ENCODE measurements at regions not wholly inside any gene's neighbourhood (a gene's known extent, or its start where the extent isn't known, plus 50 kb on each side); places are given as distances from the start of the nearest gene placed in this dataset.

- TF ChIP-seq EGR1 (IDR thresholded peaks at IDR 0.05) (no peak), YY1 (IDR thresholded peaks at IDR 0.05; ENCODE audit: low read depth) (no peak), CEBPB (IDR thresholded peaks at IDR 0.05) (no peak), MAX (IDR thresholded peaks at IDR 0.05) (no peak), REST (IDR thresholded peaks at IDR 0.05; ENCODE audit: low read depth) (no peak)
These were observed 249.2 kb downstream of the NR2F1-AS1 start for GRCh38 chr5:93331863-93332262.

GRCh38 chr5:93331241-93331640 is 249.8 kb downstream of the NR2F1-AS1 start:
- no peak for TF ChIP-seq MAX (IDR thresholded peaks at IDR 0.05)
- TF ChIP-seq TEAD4 (IDR thresholded peaks at IDR 0.05): no peak
- TF ChIP-seq USF1 (IDR thresholded peaks at IDR 0.05): no peak
- TF ChIP-seq CREB1 (IDR thresholded peaks at IDR 0.05; ENCODE audit: low read depth): no peak

GRCh38 chr5:93330506-93330905 is 250.5 kb downstream of the NR2F1-AS1 start:
- no peak for TF ChIP-seq MAX (IDR thresholded peaks at IDR 0.05)
- no peak for TF ChIP-seq TCF12 (IDR thresholded peaks at IDR 0.05; ENCODE audit: low read depth)
- TF ChIP-seq YY1 (IDR thresholded peaks at IDR 0.05; ENCODE audit: low read depth): no peak
- no peak for TF ChIP-seq TEAD4 (IDR thresholded peaks at IDR 0.05)
- no peak for TF ChIP-seq CEBPB (IDR thresholded peaks at IDR 0.05)
- no peak for TF ChIP-seq EP300 (IDR thresholded peaks at IDR 0.05; ENCODE audit: borderline replicate concordance)
- TF ChIP-seq TAF1 (IDR thresholded peaks at IDR 0.05; ENCODE audit: low read depth): no peak
- TF ChIP-seq USF1 (IDR thresholded peaks at IDR 0.05): no peak
- no peak for TF ChIP-seq NFIC (IDR thresholded peaks at IDR 0.05)
- TF ChIP-seq ZBTB7A (IDR thresholded peaks at IDR 0.05; ENCODE audit: low read depth): no peak
- TF ChIP-seq RAD21 (IDR thresholded peaks at IDR 0.05; ENCODE audit: low read depth): no peak
- TF ChIP-seq EGR1 (IDR thresholded peaks at IDR 0.05): no peak
- TF ChIP-seq FOXM1 (IDR thresholded peaks at IDR 0.05; ENCODE audit: borderline replicate concordance, low read depth): no peak
- no peak for TF ChIP-seq REST (IDR thresholded peaks at IDR 0.05; ENCODE audit: low read depth)
- no peak for TF ChIP-seq CREB1 (IDR thresholded peaks at IDR 0.05; ENCODE audit: low read depth)

GRCh38 chr5:93329756-93330155 is 251.3 kb downstream of the NR2F1-AS1 start:
- TF ChIP-seq CEBPB (IDR thresholded peaks at IDR 0.05) (no peak), TCF12 (IDR thresholded peaks at IDR 0.05; ENCODE audit: low read depth) (no peak), NFIC (IDR thresholded peaks at IDR 0.05) (no peak), ZBTB7A (IDR thresholded peaks at IDR 0.05; ENCODE audit: low read depth) (no peak), FOXM1 (IDR thresholded peaks at IDR 0.05; ENCODE audit: borderline replicate concordance, low read depth) (no peak), RAD21 (IDR thresholded peaks at IDR 0.05; ENCODE audit: low read depth) (no peak), TEAD4 (IDR thresholded peaks at IDR 0.05) (no peak), TAF1 (IDR thresholded peaks at IDR 0.05; ENCODE audit: low read depth) (no peak), USF1 (IDR thresholded peaks at IDR 0.05) (no peak), EGR1 (IDR thresholded peaks at IDR 0.05) (no peak), CREB1 (IDR thresholded peaks at IDR 0.05; ENCODE audit: low read depth) (no peak), EP300 (IDR thresholded peaks at IDR 0.05; ENCODE audit: borderline replicate concordance) (no peak)

- TF ChIP-seq TCF12 (IDR thresholded peaks at IDR 0.05; ENCODE audit: low read depth) (no peak), CEBPB (IDR thresholded peaks at IDR 0.05) (no peak), CREB1 (IDR thresholded peaks at IDR 0.05; ENCODE audit: low read depth) (no peak), REST (IDR thresholded peaks at IDR 0.05; ENCODE audit: low read depth) (no peak), EP300 (IDR thresholded peaks at IDR 0.05; ENCODE audit: borderline replicate concordance) (no peak), FOXM1 (IDR thresholded peaks at IDR 0.05; ENCODE audit: borderline replicate concordance, low read depth) (no peak), MAX (IDR thresholded peaks at IDR 0.05) (no peak), USF1 (IDR thresholded peaks at IDR 0.05) (no peak), EGR1 (IDR thresholded peaks at IDR 0.05) (no peak), RAD21 (IDR thresholded peaks at IDR 0.05; ENCODE audit: low read depth) (no peak), YY1 (IDR thresholded peaks at IDR 0.05; ENCODE audit: low read depth) (no peak), NFIC (IDR thresholded peaks at IDR 0.05) (no peak), TAF1 (IDR thresholded peaks at IDR 0.05; ENCODE audit: low read depth) (no peak), ZBTB7A (IDR thresholded peaks at IDR 0.05; ENCODE audit: low read depth) (no peak)
These were observed 252.2 kb downstream of the NR2F1-AS1 start for GRCh38 chr5:93328833-93329232.
